ENCODE measurements at regions not wholly inside any gene's neighbourhood (a gene's known extent, or its start where the extent isn't known, plus 50 kb on each side); places are given as distances from the start of the nearest gene placed in this dataset.

DNA sequence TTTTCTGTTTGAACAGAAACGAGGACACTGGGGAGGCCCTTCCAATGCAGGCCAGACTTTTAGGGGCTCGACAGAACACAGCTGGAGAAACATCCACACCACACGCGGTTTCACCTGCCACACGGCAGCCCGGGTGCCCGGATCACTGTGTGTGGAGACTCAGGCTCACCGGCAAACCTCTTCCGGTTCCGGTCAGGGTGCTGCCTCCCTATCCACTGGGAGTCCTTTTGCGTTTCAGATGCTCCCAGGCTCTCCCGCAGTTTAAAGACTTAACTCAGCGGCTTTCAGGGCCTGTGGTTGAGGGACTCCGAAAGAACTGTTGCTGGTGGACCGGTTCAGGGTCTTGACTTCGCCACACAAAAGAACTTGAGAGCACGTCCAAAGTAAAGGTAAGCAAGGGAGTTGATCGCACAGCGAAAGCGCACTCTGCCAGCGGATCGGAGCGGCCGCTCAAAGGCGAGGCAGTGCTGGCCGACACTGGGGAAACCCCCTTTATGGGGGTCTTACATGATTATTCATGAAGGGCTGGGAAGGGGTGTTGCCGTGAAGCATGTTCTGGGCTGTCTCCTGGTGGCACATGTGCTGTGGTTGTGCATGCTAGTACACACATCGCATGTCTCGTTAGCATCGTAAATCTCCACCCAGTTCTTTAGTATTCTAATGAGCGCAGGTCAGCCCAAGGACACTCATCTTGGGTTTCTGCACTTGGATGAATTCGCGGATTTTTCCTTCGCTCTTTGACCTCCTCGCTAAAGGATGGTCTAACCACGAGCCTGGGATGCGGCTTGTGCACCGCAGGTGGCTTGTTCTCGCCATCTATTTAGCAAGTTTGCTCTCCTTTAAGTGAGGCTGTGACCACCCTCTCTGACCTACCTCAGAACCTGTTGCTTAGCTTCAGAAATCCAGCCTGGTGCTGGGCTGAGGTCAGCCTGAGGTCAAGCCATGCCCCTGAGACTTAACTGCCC is 180.3 kb downstream of the CDH26 start:
- Mint-ChIP-seq H3K36me3 (ENCODE audit: low read depth) (no peaks in the 10 kb centered on the region), H3K4me1 (ENCODE audit: low read depth) (no peaks in the 10 kb centered on the region), H3K4me3 (ENCODE audit: unreplicated experiment) (no peak overlapping the region), H3K27ac (ENCODE audit: unreplicated experiment) (no peak overlapping the region), H3K27me3 (ENCODE audit: low read depth) (no peaks in the 10 kb centered on the region), H3K9me3 (ENCODE audit: low read depth) (no peaks in the 10 kb centered on the region)
- no peak for DNase-seq (ENCODE audit: low spot score)
- TF ChIP-seq, protein P1, sequence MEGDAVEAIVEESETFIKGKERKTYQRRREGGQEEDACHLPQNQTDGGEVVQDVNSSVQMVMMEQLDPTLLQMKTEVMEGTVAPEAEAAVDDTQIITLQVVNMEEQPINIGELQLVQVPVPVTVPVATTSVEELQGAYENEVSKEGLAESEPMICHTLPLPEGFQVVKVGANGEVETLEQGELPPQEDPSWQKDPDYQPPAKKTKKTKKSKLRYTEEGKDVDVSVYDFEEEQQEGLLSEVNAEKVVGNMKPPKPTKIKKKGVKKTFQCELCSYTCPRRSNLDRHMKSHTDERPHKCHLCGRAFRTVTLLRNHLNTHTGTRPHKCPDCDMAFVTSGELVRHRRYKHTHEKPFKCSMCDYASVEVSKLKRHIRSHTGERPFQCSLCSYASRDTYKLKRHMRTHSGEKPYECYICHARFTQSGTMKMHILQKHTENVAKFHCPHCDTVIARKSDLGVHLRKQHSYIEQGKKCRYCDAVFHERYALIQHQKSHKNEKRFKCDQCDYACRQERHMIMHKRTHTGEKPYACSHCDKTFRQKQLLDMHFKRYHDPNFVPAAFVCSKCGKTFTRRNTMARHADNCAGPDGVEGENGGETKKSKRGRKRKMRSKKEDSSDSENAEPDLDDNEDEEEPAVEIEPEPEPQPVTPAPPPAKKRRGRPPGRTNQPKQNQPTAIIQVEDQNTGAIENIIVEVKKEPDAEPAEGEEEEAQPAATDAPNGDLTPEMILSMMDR (IDR thresholded peaks at IDR 0.05): no peak

DNA sequence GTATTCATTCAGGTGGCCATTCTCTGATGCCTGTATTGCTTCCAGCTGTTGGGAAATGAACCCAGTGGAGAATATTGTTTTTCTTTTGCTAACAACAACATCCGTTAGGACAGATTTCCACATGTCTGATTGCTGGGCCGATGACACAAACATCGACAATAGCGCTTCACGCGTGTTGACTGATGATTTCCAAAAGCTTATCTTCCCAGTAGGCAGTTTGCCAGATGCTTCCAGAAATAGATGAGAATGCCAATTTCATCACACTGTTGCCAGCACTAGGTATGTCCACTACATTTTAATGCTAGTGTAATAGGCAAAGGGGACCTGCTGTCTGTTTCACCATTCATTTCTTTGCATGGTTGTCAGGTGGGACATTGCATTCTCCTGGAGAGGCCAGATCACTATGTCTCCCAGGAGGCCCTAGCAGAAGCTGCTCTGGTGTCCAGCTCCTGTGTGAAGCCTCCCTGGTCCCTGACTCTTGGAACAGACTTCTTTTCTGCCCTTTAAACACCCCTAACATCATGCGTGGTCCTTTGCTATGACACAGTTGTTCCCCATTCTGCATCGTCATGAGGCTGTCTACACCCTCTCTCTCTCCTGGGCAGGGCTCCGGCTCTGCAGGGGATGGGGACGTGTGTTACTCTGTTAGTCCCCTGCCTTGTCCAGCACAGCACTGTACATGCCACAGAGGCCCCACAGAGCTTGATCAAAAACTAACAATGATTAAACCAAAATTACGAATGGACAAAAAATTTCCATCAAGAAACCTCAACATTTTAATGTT is 181.6 kb downstream of the CDH26 start:
- Mint-ChIP-seq H3K9me3 (ENCODE audit: low read depth) (no peaks in the 10 kb centered on the region), H3K36me3 (ENCODE audit: low read depth) (no peaks in the 10 kb centered on the region), H3K4me3 (ENCODE audit: unreplicated experiment) (no peak overlapping the region), H3K4me1 (ENCODE audit: low read depth) (no peaks in the 10 kb centered on the region), H3K27me3 (ENCODE audit: low read depth) (no peaks in the 10 kb centered on the region), H3K27ac (ENCODE audit: unreplicated experiment) (no peak overlapping the region)
- no peak for DNase-seq (ENCODE audit: low spot score)
- TF ChIP-seq, protein P1 (IDR thresholded peaks at IDR 0.05): no peak

DNA sequence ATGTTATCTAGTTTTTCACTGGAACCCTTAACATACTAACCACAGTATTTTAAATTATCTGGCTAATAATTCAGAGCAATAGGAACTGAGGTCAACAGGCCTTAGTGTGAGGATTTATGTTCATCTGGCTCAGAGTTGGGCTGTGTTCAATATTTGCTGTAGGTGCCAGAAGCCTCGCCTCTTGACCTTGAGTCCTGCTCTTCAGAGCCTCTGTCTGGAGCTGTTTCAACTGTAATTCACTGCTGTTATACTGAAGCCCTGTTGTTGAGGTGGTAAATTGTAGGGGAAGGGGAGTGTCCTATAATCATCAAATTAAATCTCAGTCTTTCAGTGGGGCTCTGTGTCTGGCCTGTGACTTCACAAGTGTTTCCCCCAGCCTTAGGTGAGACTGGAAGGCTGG is 184.4 kb downstream of the CDH26 start:
- no peak overlapping the region for H3K27ac Mint-ChIP-seq (ENCODE audit: unreplicated experiment)
- TF ChIP-seq, protein P1 (IDR thresholded peaks at IDR 0.05): no peak
- H3K36me3 Mint-ChIP-seq (ENCODE audit: low read depth): no peaks in the 10 kb centered on the region
- no peak overlapping the region for H3K4me3 Mint-ChIP-seq (ENCODE audit: unreplicated experiment)
- no peaks in the 10 kb centered on the region for H3K27me3 Mint-ChIP-seq (ENCODE audit: low read depth)
- no peaks in the 10 kb centered on the region for H3K9me3 Mint-ChIP-seq (ENCODE audit: low read depth)
- H3K4me1 Mint-ChIP-seq (ENCODE audit: low read depth): no peaks in the 10 kb centered on the region
- DNase-seq (ENCODE audit: low spot score): no peak

DNA sequence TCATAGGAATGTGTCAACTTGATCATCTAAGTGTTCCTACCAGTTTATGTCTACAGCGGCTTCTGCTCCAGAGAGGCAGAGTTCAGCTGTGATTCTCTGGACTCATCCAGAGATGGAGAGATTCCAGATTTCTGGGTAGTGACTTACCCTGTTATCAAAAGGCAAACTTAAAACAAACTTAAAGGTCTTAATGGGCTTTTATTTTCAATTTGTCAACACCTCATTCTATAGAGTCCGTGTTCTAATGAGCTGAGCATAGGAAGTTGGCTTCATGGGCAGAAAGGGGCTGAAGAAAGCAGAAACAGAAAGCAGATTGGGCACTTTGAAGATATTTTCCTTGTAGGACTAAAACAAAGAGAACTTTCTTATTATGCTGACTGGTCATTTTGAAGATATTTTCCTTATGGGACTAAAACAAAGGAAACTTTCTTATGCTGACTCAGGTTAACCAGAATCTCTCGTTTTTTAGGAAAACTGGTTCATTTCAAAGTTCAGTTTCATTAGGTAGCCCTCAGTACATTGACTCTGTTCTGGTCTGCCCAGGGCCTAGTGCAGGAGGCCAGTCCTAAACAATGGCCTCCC is 185.1 kb downstream of the CDH26 start:
- no peak for DNase-seq (ENCODE audit: low spot score)
- no peaks in the 10 kb centered on the region for H3K27me3 Mint-ChIP-seq (ENCODE audit: low read depth)
- H3K9me3 Mint-ChIP-seq (ENCODE audit: low read depth): no peaks in the 10 kb centered on the region
- no peaks in the 10 kb centered on the region for H3K36me3 Mint-ChIP-seq (ENCODE audit: low read depth)
- TF ChIP-seq, protein P1 (IDR thresholded peaks at IDR 0.05): no peak
- H3K4me3 Mint-ChIP-seq (ENCODE audit: unreplicated experiment): no peak overlapping the region
- no peak overlapping the region for H3K27ac Mint-ChIP-seq (ENCODE audit: unreplicated experiment)
- H3K4me1 Mint-ChIP-seq (ENCODE audit: low read depth): no peaks in the 10 kb centered on the region

DNA sequence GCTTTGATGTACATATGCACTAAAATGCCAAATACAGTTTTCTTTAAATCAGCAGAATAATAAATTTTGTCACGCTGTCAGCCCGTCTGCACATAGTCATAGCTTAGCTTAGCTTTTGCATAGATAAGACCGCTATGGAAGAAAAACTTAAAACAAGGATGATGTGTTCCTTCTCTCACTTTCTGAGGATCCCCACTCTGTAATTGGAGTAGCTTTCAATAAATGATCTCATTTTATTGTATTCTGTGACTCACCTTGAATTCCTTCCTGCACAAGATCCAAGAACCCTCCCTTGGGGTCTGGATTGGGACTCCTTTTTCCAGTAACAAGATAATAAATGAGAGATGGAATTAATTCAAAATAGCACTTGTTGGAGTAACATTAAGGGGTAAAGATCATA is 186.2 kb downstream of the CDH26 start:
- Mint-ChIP-seq H3K4me3 (ENCODE audit: unreplicated experiment) (no peak overlapping the region), H3K27me3 (ENCODE audit: low read depth) (no peaks in the 10 kb centered on the region), H3K9me3 (ENCODE audit: low read depth) (no peaks in the 10 kb centered on the region), H3K27ac (ENCODE audit: unreplicated experiment) (no peak overlapping the region), H3K4me1 (ENCODE audit: low read depth) (no peaks in the 10 kb centered on the region), H3K36me3 (ENCODE audit: low read depth) (no peaks in the 10 kb centered on the region)
- DNase-seq (ENCODE audit: low spot score): no peak
- TF ChIP-seq, protein P1 (IDR thresholded peaks at IDR 0.05): no peak
